ENCODE measurements at regions not wholly inside any gene's neighbourhood (a gene's known extent, or its start where the extent isn't known, plus 50 kb on each side); places are given as distances from the start of the nearest gene placed in this dataset.

GRCh38 chr22:46064966-46065666 is 85.2 kb upstream of the PPARA start:
- Histone ChIP-seq H3K9me3 (ENCODE audit: low read depth, low read length) (no peaks in the 10 kb centered on the region), H3K4me1 (ENCODE audit: insufficient read depth, low read length) (peaks cover 39% of the 10 kb centered on the region), H3K4me3 (ENCODE audit: low read length) (no peak overlapping the region), H3K27me3 (ENCODE audit: insufficient read depth, low read length) (no peaks in the 10 kb centered on the region)

GRCh38 chr22:46065691-46066454 is 84.5 kb upstream of the PPARA start:
- H3K4me3 ChIP-seq (ENCODE audit: low read length) = no peak overlapping the region
- peaks cover 36% of the 10 kb centered on the region for H3K4me1 ChIP-seq (ENCODE audit: insufficient read depth, low read length)
- H3K9me3 ChIP-seq (ENCODE audit: low read depth, low read length) = no peaks in the 10 kb centered on the region
- H3K27me3 ChIP-seq (ENCODE audit: insufficient read depth, low read length) = no peaks in the 10 kb centered on the region

GRCh38 chr22:46066691-46067090 is 83.6 kb upstream of the PPARA start:
- Histone ChIP-seq H3K4me1 (ENCODE audit: insufficient read depth, low read length) (peaks cover 32% of the 10 kb centered on the region), H3K9me3 (ENCODE audit: low read depth, low read length) (no peaks in the 10 kb centered on the region), H3K27me3 (ENCODE audit: insufficient read depth, low read length) (no peaks in the 10 kb centered on the region), H3K4me3 (ENCODE audit: low read length) (no peak overlapping the region)

- Histone ChIP-seq H3K4me1 (ENCODE audit: insufficient read depth, low read length) (peaks cover 34% of the 10 kb centered on the region), H3K9me3 (ENCODE audit: low read depth, low read length) (no peaks in the 10 kb centered on the region), H3K4me3 (ENCODE audit: low read length) (no peak overlapping the region), H3K27me3 (ENCODE audit: insufficient read depth, low read length) (no peaks in the 10 kb centered on the region)
These were observed 82.9 kb upstream of the PPARA start for GRCh38 chr22:46067159-46068111.

GRCh38 chr22:46068181-46068592 is 82.1 kb upstream of the PPARA start:
- Histone ChIP-seq H3K4me1 (ENCODE audit: insufficient read depth, low read length) (peaks cover 41% of the 10 kb centered on the region), H3K9me3 (ENCODE audit: low read depth, low read length) (no peaks in the 10 kb centered on the region), H3K27me3 (ENCODE audit: insufficient read depth, low read length) (no peaks in the 10 kb centered on the region), H3K4me3 (ENCODE audit: low read length) (no peak overlapping the region)

GRCh38 chr22:46068593-46069491 is 81.5 kb upstream of the PPARA start:
- no peaks in the 10 kb centered on the region for H3K9me3 ChIP-seq (ENCODE audit: low read depth, low read length)
- H3K27me3 ChIP-seq (ENCODE audit: insufficient read depth, low read length) = no peaks in the 10 kb centered on the region
- peaks cover 48% of the 10 kb centered on the region for H3K4me1 ChIP-seq (ENCODE audit: insufficient read depth, low read length)
- H3K4me3 ChIP-seq (ENCODE audit: low read length) = peak overlapping the region; percentile 65

- Histone ChIP-seq H3K4me1 (ENCODE audit: insufficient read depth, low read length) (peaks cover 56% of the 10 kb centered on the region), H3K27me3 (ENCODE audit: insufficient read depth, low read length) (no peaks in the 10 kb centered on the region), H3K9me3 (ENCODE audit: low read depth, low read length) (no peaks in the 10 kb centered on the region), H3K4me3 (ENCODE audit: low read length) (peak overlapping the region; percentile 65)
These were observed 80.7 kb upstream of the PPARA start for GRCh38 chr22:46069521-46070214.

GRCh38 chr22:46070215-46070802 is 80.0 kb upstream of the PPARA start:
- no peaks in the 10 kb centered on the region for H3K9me3 ChIP-seq (ENCODE audit: low read depth, low read length)
- H3K4me3 ChIP-seq (ENCODE audit: low read length) = peak overlapping the region; percentile 65
- H3K4me1 ChIP-seq (ENCODE audit: insufficient read depth, low read length) = peaks cover 63% of the 10 kb centered on the region
- no peaks in the 10 kb centered on the region for H3K27me3 ChIP-seq (ENCODE audit: insufficient read depth, low read length)

- Histone ChIP-seq H3K4me3 (ENCODE audit: low read length) (peak overlapping the region; percentile 65), H3K4me1 (ENCODE audit: insufficient read depth, low read length) (peaks cover 63% of the 10 kb centered on the region), H3K27me3 (ENCODE audit: insufficient read depth, low read length) (no peaks in the 10 kb centered on the region), H3K9me3 (ENCODE audit: low read depth, low read length) (no peaks in the 10 kb centered on the region)
These were observed 79.4 kb upstream of the PPARA start for GRCh38 chr22:46070803-46071450.

- no peaks in the 10 kb centered on the region for H3K9me3 ChIP-seq (ENCODE audit: low read depth, low read length)
- H3K27me3 ChIP-seq (ENCODE audit: insufficient read depth, low read length) = no peaks in the 10 kb centered on the region
- H3K4me1 ChIP-seq (ENCODE audit: insufficient read depth, low read length) = peaks cover 62% of the 10 kb centered on the region
- peak overlapping the region; percentile 58 for H3K4me3 ChIP-seq (ENCODE audit: low read length)
These were observed 78.7 kb upstream of the PPARA start for GRCh38 chr22:46071451-46072109.

- peak overlapping the region; percentile 58 for H3K4me3 ChIP-seq (ENCODE audit: low read length)
- no peaks in the 10 kb centered on the region for H3K27me3 ChIP-seq (ENCODE audit: insufficient read depth, low read length)
- H3K9me3 ChIP-seq (ENCODE audit: low read depth, low read length) = no peaks in the 10 kb centered on the region
- peaks cover 55% of the 10 kb centered on the region for H3K4me1 ChIP-seq (ENCODE audit: insufficient read depth, low read length)
These were observed 78.0 kb upstream of the PPARA start for GRCh38 chr22:46072110-46072881.

GRCh38 chr22:46072981-46073682 is 77.2 kb upstream of the PPARA start:
- peak overlapping the region; percentile 58 for H3K4me3 ChIP-seq (ENCODE audit: low read length)
- H3K9me3 ChIP-seq (ENCODE audit: low read depth, low read length) = no peaks in the 10 kb centered on the region
- peaks cover 49% of the 10 kb centered on the region for H3K4me1 ChIP-seq (ENCODE audit: insufficient read depth, low read length)
- no peaks in the 10 kb centered on the region for H3K27me3 ChIP-seq (ENCODE audit: insufficient read depth, low read length)

Measured in mononuclear cell (primary cell).